ENCODE measurements at regions not wholly inside any gene's neighbourhood (a gene's known extent, or its start where the extent isn't known, plus 50 kb on each side); places are given as distances from the start of the nearest gene placed in this dataset.
A peak's percentile ranks its signal among the peaks of the same experiment; 100 is the strongest.
"Not testable (repeated sequence)": the region's sequence is repeated elsewhere in the genome, so short reads cannot be mapped to it uniquely, and the experiment has no call there.

DNA sequence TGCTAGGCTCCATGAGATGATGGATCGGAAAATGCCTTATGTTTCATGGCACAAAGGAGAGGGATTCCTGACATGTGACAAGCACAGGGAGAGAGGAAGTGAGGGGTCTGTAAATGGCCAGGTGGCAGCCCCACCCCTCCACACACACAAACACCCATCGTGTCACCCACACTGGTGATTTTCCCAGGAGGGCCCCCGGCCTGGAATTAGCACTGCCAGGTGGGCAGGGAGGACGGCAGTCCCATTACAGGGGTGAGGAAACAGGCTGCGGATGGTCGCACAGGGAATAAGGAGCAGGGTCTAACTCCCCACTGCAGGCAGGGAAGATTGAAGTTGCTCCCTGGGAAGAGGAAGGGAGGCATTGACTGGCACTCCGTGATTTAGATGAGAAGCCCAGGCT lies 395.3 kb upstream of the ZNF337 start:
- DNase-seq = not testable (repeated sequence)

DNA sequence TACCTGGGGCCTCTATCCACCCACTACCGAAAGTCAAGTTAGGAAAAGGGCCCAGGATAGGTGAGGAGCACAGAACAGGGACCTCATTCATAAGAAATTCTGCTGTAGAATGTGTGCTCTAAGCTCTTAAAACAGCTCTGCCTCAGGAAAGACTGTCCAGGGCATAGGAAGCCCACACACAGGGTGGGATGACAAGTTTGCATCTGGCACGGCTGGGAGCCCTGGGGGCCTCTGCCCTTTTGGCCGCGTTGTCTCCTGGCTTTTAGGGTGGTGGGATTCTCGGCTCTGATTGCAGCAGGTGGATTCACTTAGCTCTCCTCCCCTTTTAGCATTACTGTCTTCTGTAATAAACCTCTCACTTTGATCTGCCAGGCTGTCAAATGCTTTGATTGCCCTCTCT lies 389.5 kb upstream of the ZNF337 start:
- DNase-seq = not testable (repeated sequence)

DNA sequence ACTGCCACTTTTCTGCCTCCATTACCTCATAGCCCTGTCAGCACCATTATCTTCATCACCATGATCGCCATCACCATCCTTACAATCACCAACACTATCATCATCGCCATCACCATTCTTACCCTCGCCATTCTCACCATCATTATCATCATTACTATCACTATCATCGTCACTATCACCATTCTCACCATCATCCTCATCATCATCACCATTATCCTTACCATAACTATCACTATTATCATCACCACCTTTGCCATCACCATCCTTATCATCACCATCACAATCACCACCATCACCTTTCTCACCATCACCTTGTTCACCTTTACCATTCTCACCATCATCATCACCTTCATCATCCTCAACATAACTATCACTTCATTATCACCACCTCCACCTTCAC lies 377.3 kb upstream of the ZNF337 start:
- DNase-seq = not testable (repeated sequence)

DNA sequence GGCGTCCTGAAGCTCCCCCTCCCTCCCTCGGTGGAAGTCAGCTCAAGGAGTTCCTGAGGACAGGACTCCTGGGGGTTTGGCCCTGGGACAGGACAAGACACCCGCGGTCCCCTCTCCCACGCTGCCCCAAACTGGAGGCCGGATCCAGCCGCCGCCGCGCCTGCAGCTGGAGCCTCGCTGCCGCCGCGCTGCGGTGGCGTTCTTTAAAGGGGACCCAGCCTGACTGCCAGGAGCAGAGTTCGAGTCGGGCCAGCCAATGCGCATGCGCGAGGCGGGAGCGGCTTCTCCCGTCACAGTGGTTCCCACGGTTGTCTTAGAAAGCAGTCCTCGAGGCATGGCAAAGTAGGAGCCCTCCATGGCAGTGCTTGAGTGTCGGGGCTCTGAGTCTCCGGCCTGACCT lies 362.7 kb upstream of the ZNF337 start:
- DNase-seq = not testable (repeated sequence)

DNA sequence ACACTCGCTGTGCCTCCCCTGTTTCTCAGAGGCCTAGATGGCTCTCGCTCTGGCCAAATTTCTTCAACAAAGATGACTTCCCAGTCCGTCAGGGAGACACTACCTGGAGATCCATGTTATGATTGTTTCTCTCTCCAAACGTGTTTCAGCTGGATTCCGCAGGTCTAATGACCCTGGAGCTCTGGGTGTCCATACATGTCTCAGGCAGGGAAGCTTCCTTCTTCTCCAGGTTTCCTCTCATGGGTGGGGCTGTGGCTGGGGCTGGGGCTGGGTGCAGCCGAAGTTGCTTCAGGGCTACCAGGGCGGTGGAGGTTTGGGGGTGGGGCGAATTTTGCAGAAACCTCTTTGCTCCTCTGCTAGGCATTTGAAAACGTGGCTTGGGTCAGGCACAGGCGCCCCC lies 361.8 kb upstream of the ZNF337 start:
- not testable (repeated sequence) for DNase-seq

DNA sequence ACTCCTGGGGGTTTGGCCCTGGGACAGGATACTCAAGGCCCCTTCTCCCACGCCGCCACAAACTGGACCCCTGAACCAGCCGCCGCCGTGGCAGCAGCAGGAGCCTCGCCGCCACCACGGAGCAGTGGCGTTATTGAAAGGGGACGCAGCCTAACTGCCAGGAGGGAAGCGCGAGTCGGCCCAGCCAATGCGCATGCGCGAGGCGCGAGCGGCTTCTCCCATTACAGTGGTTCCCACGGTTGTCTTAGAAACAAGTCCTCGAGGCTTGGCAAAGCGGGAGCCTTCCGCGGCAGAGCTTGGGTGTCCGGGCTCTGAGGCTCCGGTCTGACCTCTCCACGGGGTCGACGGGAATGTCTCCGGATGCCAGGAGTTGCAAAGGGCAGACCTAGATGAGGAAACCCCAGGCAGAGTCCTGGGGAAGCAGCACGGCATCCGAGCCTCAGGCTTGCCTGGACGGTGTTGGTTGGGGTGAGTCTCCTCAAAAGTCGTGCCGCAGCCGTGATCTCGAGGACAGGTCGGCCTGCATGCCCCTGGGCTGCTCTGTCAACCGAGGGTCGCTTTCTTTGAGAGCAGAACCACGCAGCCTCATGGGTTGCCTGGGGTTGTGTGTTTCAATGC lies 360.6 kb upstream of the ZNF337 start:
- not testable (repeated sequence) for DNase-seq

DNA sequence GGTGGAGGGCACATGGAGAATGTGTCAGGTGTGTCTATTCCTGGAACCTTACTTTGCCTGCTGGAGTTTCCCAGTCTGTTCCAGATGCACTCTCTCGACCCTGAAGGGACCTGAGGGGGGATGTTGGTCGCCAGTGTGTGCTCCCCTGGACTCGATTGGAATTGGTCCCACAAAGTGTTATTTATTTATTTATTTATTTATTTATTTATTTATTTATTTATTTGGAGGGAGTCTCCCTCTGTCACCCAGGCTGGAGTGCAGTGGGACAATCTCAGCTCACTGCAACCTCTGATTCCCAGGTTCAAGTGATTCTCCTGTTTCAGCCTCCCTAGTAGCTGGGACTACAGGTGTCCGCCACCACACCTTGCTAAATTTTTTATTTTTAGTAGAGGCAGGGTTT lies 329.1 kb upstream of the ZNF337 start:
- DNase-seq = not testable (repeated sequence)

DNA sequence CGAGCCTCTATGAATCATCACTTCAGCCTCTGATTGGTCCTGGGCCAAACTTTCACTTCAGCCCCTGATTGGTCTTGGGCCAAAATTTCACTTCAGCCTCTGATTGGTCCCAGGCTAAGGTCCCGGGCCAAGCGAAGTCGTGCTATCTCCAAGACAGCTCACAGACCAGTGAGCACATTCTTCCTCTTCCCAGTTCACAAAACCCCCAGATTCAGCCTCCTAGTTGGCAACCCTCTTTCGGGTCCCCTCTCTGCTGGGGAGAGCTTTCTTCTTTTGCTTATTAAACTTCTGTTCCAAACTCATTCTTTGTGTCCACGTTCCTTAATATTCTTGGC lies 314.3 kb upstream of the ZNF337 start:
- DNase-seq = not testable (repeated sequence)

DNA sequence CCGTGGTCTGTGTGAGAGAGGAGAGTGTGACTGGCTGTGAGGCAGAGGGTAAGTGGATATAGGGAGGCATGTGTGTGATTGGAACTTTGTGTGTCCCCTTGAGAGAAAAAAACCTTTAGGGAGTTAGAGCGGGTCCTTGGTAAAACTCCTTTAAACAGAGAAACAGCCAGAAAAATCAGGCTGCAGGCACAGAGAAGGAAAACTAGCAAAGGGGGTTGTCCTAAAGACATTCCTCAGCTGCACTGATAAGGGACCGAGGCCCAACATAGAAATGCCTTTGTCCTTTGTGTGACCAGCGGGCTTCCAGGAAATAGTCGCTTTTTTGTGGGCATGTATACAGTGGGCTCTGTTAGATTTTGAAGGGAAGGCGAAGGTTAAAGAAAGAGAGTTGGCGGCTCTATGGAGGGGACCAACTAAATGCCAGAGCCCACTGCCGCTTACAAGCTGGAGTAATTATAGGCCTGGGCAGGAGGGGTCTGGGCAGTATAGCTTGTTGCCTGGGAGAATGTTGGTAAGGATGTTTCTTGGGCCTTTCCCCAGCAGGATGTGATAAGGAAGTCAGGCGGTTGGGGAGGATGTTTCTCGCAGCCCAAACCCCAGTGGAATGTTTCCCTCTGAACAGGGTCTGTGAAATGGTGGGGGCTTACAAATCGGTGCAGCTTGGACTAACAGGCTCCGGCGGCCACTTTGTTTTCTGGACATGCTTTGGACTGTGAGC lies 313.7 kb upstream of the ZNF337 start:
- DNase-seq = peak in 1 of 2 donors; percentile 4

DNA sequence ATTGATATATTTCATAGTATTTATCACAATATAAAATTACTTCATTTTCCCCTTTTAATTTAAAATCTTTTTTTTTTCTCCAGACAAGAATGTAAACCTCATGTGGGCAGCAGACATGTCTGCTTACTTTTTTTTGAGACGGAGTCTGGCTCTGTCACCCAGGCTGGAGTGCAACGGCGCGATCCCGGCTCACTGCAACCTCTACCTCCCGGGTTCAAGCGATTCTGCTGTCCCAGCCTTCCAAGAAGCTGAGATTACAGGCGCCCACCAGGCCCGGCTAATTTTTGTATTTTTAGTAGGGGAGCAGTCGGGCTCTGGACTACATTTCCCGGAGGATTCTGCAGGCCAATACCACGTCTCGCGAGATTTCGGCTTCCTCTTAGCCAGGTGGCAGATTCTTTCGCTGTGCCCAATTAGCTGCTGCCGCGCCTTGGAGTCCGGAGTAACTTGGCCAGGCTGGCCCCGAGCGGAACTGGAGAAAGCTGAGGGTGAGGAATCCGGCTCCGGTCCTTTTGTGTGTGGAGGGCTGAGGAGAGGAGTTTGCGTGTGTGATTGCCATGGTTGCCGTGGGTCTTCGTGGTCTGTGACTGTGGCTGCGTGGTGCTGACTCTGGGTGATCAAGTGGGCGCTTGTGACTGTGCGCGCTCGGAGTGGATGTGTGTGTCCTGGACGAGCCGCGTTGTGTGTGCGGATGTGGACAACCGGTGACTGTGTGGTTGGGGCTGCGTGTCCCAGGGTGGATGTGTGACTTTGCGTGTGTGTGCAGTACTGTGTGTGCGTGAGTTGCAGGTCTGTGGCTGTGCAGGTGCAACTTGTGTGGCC lies 313.0 kb upstream of the ZNF337 start:
- peak; percentile 78 to 81 for DNase-seq

DNA sequence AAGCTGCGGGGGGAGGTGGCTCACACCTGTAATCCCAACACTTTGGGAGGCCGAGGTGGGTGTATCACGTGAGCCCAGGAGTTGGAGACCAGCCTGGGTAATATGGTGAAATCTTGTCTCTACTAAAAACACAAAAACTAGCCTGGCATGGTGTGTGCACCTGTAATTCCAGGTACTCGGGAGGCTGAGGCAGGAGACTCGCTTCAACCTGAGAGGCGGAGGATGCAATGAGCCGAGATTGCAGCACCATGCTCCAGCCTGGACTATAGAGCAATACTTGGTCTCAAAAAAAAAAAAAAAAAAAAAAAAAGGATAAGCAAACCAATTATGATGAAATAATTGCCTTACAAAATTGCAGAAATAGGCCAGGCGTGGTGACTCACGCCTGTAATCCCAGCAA lies 311.4 kb upstream of the ZNF337 start:
- not testable (repeated sequence) for DNase-seq

DNA sequence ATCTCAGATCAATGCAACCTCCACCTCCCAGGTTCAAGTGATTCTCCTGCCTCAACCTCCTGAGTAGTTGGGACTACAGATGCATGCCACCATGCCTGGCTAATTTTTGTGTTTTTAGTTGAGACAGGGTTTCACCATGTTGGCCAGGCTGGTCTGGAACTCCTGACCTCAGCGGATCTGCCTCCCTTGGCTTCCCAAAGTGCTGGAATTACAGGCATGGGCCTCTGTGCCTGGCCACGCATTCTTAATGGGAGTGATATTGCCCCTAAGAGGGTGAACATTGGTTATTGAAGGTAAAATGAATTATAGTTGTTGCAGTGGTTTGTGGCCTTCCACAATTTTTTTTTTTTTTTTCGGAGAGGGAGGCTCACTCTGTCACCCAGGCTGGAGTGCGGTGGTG lies 309.5 kb upstream of the ZNF337 start:
- DNase-seq = not testable (repeated sequence)

DNA sequence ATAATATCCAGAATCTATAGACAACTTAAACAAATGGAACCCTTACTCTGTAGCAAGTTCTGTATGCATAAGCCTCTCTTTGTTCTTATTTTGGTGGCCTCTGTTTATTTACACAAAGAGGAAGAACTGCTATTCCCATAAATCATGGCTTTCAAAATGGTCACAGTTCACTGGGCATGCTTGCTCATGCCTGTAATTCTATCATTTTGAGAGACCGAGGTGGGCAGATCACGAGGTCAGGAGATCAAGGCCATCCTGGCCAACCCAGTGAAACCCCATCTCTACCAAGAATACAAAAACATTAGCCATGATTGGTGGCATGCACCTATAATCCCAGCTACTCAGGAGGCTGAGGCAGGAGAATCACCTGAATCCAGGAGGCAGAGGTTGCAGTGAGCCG lies 307.3 kb upstream of the ZNF337 start:
- not testable (repeated sequence) for DNase-seq

DNA sequence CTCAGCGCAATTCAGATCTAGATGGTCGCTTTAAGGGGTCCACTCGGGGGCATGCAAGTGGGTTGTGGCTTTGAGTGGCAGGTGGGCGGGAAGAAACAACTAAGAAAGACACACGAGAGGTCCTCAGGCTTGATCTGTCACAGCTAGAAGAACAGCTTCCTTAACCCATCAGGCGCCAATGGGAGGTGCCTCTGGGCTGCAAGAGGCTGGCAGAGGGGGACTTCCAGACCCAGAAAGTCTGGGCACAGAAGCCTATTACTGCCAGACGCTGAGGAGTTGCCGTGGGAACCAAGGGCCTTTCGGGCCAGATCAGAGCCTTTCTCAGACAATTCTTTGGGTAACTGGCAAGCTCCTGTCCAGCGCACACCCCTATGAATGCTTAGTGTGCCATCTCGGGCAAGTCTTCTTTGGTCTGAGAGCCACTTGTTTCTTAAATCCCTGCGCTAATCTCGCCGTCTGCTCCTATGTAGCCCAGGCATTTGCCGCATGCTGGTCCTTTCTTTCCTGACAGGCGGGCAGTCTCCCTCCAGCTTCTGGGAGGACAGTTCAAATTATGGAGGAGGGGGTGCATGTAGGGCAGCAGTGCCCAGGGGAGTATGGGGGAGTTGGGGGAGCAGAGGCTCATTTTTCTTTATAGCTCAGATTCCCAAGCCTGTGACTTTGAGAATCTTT lies 300.9 kb upstream of the ZNF337 start:
- DNase-seq = not testable (repeated sequence)

DNA sequence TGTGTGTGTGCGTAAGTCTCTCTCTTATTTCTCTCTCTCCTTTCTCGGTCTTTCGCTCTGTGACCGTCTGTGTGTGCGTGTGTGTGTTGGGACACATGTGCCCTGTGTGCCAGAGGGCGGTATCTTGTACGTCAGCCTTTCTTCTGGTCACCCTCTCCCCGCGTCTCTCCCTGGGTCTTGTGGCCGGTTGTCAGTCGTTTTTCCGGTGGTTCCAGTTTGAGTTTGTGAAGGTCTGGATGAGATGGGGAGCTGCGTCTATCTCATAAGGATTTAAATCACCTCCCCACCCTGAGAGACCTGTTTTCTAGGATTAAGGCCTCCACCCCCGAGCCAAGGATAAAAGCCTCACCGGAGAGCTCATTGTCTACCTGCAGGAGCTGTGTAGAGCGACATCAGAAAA lies 295.5 kb upstream of the ZNF337 start:
- no peak for DNase-seq

DNA sequence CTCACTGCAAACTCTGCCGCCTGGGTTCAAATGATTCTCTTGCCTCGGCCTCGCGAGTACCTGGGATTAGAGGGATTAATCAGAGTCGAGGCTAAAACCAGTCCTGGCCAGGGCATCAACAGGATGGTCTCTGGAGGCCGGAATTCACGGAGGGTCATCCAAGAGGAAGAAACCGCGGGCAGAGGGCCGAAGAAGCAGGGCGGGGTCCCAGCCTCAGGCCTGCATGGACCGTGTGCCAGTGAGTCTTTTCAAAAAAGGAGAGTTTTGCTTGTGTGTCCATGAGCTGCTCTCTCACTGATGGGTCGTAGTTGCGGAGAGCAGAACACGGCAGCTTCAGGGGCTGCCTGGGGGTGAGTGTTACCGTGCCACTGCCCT lies 295.1 kb upstream of the ZNF337 start:
- DNase-seq = no peak

DNA sequence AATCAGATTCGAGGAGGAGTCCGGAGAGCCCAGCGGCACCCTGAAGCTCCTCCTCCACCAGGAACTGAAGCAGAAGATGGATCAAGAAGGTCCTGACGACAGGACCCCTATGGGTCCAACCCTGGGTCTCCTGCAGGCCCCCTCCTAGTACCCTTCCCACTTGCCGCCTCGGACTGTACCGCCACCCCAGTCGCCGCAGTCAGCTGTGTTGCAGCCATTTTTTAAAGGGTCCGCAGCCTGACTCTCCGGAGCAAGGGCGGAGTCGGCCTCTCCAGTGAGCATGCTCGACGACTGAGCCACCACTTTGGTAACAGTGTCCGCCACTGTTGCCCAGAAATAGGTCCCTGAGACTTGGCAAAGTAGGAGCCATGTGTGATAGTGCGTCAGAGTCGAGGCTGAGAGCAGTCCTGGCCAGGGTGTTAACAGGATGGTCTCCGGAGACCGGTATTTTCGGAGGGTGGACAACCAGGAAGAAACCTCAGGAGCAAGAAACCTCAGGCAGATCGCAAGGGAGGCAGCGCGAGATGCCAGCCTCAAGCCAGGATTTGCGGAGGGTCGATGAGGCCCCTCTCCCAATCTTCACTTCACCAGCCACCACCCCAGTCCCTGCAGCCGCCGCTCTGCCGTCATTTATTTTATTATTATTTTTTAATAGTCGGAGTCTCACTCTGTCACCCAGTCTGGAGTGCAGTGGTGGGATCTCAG lies 294.6 kb upstream of the ZNF337 start:
- DNase-seq = no peak

DNA sequence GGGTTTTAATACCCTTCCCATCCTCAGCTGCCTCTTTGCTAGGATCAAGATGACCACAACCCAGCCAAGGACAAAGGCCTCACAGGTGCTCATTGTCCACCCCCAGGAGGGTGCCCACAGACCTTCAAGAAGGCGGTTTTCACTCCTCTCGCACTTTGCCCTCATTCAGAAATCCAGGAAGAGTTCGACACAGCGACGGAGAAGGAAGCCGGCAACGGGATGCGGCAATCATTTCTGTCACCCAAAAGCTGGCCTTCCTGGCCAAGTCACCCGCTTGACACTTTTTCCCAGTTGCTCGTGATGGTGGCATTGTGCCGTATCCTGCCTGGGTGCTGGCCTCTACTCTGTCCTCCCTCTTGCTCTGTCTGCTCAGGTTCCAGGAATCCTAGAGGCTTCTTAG lies 293.0 kb upstream of the ZNF337 start:
- not testable (repeated sequence) for DNase-seq

DNA sequence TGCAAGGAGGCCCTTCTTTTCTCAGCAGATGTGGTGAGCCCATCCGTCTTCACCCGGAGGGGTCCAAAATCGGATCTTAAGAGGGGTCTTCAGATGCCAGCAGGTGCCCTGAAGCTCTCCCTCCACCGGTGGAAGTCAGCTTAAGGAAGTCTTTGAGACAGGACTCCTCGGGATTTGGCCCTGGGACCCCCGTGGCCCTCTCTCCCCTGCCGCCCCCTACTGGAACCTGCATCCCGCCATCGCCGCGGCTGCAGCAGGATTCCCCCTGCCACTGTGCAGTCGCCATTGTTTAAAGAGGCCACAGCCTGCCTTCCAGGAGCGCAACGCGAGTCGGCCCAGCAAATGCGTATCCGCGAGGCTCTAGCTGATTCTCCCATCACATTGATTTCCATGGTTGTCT lies 292.5 kb upstream of the ZNF337 start:
- DNase-seq = no peak

DNA sequence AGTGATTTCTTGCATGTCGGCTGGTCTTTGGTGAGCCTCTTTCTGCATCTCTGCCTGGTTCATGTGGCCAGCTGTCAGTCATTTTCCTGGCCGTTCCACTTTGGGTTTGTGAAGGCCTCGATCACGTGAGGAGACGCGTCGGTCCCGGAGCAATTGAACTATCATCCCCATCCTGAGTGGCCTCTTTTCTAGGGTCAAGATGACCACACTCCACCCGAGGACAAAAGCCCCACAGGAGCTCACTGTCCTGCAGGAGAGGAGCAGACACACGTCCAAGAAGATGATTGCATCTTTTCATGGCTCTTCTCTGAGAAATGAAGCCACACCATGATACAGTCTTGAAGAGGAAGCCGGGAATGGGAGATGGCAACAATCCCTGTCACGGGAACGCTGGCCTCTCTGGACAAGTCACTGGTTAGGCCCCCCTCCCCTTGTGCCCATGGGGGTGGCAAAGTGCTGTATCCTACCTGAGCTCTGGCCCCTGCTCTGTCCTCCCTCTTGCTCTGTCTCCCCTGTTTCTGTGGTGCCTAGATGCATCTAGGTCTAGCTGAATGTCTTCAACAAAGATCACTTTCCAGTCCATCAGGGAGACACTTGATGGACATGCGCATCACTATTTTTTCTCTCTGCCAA lies 291.4 kb upstream of the ZNF337 start:
- not testable (repeated sequence) for DNase-seq

DNA sequence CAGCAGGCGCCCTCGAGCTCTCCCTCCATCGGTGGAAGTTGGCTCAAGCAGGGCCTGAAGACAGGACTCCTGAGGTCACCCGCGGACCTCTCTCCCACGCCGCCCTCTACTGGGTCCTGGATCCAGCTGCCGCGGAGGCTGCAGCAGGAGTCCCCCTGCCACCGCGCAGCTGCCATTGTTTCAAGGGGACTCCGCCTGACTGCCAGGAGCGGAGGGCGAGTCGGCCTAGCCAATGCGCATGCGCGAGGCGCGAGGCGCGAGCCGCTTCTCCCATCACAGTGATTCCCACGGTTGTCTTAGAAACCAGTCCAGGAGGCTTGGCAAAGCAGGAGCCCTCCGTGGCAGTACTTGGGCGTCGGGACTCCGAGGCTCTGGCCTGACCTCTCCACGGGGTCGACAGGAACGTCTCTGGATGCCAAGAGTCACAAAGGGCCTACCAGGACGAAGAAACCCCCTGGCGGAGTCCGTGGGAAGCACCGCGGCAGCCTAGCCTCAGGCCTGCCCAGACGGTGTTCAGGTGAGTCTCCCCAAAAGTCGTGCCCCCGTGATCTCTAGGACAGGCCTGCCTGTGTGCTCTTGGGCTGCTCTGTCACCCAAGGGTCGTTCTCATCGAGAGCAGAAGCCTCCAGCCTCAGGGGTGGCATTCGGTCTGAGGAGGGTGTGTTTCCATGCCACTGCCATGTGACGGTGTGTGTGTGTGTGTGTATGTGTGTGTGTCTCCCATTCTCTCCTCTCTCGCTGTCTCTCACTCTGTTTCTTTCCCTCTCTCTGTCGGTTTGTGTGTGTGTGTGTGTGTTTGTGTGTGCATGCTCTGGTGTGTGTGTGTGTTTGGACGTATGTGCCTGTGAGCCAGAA lies 290.6 kb upstream of the ZNF337 start:
- peak; percentile 4 to 53 for DNase-seq

All from hippocampal formation (tissue), 2 donors.